ENCODE measurements at regions not wholly inside any gene's neighbourhood (a gene's known extent, or its start where the extent isn't known, plus 50 kb on each side); places are given as distances from the start of the nearest gene placed in this dataset.
"Not testable (repeated sequence)": the region's sequence is repeated elsewhere in the genome, so short reads cannot be mapped to it uniquely, and the experiment has no call there.

DNA sequence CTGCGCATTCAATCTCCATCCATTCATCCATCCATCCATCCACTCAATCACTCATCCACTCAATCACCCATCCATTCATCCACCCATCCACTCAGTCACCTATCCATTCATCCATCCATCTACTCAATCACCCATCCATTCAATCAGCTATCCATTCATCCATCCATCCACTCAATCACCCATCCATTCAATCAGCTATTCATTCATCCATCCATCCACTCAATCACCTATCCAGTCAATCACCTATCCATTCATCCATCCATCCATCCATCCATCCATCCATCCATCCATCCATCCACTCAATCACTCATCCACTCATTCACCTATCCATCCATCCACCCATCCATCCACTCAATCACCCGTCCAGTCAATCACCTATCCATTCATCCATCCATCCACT lies 115.4 kb upstream of the ZBTB40 start:
- intact Hi-C loops (cut with DNase I); ATAC-seq; DNase-seq (ENCODE audit: missing footprints): not testable (repeated sequence)

DNA sequence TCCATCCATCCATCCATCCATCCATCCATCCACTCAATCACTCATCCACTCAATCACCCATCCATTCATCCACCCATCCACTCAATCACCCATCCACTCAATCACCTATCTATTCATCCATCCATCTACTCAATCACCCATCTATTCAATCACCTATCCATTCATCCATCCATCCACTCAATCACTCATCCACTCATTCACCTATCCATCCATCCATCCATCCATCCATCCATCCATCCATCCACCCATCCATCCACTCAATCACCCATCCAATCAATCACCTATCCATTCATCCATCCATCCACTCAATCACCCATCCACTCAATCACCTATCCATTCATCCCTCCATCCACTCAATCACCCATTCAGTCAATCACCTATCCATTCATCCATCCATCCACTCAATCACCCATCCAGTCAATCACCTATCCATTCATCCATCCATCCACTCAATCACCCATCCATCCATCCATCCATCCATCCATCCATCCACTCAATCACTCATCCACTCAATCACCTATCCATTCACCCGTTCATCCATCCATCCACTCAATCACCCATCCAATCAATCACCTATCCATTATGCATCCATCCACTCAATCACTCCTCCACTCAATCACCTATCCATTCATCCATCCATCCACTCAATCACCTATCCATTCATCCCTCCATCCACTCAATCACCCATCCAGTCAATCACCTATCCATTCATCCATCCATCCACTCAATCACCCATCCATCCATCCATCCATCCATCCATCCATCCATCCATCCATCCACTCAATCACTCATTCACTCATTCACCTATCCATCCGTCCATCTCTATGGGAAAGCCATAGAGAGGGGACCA lies 114.7 kb upstream of the ZBTB40 start:
- ATAC-seq; intact Hi-C loops (cut with DNase I); DNase-seq (ENCODE audit: missing footprints): not testable (repeated sequence)

GRCh38 chr1:22338071-22338765 lies 113.4 kb upstream of the ZBTB40 start:
- intact Hi-C loops (cut with DNase I): no loop called here

DNA sequence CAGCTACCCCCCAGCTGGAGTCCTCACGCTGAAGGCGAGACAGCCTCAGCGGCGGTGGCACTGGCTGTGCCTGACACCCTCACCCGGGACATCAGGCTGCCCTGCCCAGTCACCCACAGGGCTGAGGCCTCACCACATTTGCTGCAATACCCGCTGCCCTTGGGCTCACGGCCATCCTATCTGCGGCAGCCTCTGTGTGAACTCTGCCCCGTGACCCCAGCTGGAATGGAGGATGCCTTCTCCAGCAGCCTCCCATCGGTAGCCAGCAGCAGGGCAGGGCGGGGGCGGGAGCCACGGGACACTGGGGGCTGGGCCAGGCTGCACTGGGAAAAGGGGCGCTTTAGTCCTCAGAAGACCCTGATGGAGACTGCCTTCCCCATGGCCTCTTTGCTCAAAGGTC lies 112.4 kb upstream of the ZBTB40 start:
- ATAC-seq: no peak

More at GRCh38 chr1:22338071-22338765, 113.4 kb upstream of the ZBTB40 start:
- no peak for DNase-seq (ENCODE audit: missing footprints)
- no peak for ATAC-seq

DNA sequence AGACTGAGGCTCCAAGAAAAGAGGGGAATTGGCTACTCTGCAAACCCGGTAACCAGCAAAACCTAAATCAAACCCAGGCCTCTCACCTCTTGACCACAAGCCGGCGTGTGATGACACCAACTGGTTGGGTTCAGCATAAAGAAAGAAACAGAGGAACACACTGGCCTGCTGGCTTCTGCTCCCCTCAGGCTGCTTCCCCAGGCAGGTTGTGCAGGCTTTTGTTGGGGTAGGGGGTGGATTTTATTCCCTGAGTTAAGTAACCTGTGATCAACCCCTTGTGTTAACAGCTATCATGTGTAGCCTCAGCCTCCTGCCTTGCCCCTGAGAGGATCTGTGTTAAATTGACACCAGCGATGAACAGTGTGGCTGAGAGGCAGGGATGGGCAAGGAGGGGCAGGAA lies 111.6 kb upstream of the ZBTB40 start:
- intact Hi-C loops (cut with DNase I): no loop called here
- ATAC-seq: no peak
- no peak for DNase-seq (ENCODE audit: missing footprints)

More for the DNA sequence above, 112.4 kb upstream of the ZBTB40 start:
- no peak for DNase-seq (ENCODE audit: missing footprints)
- intact Hi-C loops (cut with DNase I): no loop called here

DNA sequence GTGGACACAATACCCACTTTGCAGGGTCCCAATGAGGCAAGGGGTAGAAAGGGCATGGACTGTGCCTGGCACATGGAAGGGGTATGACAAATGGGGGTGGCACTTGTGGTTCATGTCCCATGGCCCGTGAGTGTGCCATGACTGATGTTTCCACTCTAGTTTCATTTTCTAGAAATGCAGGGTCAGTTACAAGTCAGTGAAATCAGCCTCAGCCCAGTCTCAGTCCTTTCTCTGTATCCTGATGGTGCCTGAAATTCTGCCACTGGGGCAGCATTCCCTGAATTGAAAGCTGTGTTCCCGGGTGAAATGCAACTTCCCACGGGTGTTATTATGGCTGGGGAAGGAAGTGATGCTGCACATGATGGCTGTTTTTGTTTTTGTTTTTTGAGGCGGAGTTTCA lies 110.8 kb upstream of the ZBTB40 start:
- ATAC-seq (no peak), DNase-seq (ENCODE audit: missing footprints) (no peak)
- intact Hi-C loops (cut with DNase I): no loop called here

DNA sequence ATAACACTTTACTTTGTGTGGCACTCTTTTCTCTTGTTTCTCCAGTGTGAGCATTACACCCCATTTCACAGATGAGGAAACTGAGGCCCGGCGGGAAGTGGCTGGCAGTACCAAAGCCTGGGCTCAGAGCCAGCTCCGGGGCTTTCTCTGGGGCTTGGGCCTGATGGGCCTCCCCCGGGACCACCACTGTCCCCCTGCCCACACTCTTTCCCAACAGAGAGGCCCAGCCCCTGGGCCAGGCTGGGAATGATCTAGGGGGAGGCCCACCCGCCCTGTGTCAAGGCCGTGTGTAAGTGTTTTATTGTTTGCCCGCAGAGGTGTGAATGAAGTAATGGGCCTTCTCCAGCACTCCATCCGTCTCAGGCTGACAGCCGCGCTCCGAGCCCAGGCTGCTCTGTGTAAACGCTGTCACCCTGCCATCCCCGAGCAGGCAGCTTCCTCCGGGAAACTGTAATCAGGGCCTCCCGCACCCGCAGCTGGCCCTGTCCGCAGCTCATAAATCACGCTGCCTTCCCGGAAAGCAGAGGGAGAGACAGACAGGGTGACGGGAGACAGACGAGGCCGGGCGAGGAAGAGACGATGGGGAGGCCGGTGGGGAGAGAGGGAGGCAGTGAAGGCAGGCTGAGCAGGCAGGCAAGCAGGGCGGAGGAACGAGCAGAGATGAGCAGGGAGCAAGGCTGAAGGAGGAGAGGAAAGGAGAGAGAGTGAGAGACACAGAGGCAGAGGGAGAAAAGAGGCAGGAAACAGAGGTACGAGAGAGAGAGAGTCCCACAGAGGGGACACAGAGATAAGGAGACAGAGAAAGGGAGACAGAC lies 109.7 kb upstream of the ZBTB40 start:
- DNase-seq (ENCODE audit: missing footprints): no peak
- intact Hi-C loops (cut with DNase I): no loop called here
- no peak for ATAC-seq

DNA sequence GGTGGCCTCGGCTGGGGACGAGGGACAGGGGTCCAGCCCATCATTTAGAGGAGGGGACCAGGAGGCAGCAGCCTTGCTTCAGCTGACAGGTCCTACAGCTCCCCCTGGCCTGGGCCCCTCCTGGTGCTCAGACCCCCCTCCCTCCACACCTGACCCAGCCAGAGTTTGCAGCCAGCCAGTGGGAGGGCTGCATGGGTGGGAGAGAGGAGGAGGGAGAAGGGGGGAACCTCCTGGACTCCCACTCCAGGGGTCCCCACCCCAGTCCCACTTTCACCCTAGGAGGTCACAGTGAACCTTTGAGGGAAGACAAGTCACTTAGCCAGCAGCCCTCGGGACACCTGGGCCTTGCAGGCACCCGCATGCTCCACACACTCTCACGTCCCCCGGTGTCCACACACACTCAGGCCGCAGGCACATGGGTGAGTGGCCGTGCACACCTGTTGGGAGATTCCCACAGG lies 108.9 kb upstream of the ZBTB40 start:
- intact Hi-C loops (cut with DNase I): no loop called here
- no peak for DNase-seq (ENCODE audit: missing footprints)
- no peak for ATAC-seq

DNA sequence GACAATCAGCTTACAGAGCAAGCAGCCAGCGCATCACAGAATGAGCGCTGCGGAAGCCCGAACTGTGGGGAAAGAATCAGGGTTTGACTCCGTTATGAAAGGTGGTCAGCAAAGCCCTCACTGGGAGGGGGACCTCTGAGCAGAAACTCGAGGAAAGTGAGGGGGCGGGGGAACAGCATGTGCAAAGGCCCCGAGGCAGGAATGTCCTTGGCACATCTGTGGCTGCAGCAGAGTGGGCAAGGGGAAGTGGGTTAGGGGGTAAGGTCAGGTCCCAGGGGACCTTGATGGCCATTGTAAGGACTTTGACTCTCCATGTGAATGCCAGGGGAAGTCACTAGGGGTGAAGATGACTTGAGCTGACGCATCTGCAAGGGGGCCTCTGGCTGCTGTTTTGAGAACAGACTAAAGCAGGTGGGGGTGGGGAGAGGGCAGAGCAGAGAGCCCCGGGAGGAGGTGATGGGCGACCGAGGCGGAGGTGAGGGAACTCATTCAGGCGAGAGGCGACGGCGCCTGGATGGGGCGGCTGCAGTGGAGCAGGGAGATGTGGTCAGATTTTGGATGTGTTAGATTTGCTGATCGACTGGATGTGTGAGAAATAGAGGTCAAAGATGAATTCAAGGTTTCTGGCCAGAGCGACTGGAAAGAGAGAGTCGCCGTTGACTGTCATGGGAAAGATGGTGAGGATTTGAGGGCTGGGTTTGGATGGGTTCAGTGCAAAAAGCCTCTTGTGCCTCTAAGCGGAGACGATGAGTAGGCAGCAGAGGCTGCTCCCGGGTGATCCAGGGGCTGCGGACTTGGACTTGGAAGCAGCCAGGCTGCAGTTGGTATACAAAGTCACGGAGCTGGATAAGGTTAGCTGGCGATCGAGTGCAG lies 108.0 kb upstream of the ZBTB40 start:
- DNase-seq (ENCODE audit: missing footprints) (no peak), ATAC-seq (no peak)
- intact Hi-C loops (cut with DNase I): no loop called here

GRCh38 chr1:22344329-22344630 lies 107.4 kb upstream of the ZBTB40 start:
- no peak for DNase-seq (ENCODE audit: missing footprints)
- intact Hi-C loops (cut with DNase I): no loop called here
- no peak for ATAC-seq

- ATAC-seq: no peak
- DNase-seq (ENCODE audit: missing footprints): no peak
- intact Hi-C loops (cut with DNase I): no loop called here
Observed at GRCh38 chr1:22344851-22345560, 106.6 kb upstream of the ZBTB40 start.

- DNase-seq (ENCODE audit: missing footprints) (no peak), ATAC-seq (no peak)
- intact Hi-C loops (cut with DNase I): no loop called here
Observed at GRCh38 chr1:22347854-22348760, 103.5 kb upstream of the ZBTB40 start.

- no peak for DNase-seq (ENCODE audit: missing footprints)
- intact Hi-C loops (cut with DNase I): no loop called here
- ATAC-seq: no peak
Observed at GRCh38 chr1:22349362-22350043, 102.1 kb upstream of the ZBTB40 start.

DNA sequence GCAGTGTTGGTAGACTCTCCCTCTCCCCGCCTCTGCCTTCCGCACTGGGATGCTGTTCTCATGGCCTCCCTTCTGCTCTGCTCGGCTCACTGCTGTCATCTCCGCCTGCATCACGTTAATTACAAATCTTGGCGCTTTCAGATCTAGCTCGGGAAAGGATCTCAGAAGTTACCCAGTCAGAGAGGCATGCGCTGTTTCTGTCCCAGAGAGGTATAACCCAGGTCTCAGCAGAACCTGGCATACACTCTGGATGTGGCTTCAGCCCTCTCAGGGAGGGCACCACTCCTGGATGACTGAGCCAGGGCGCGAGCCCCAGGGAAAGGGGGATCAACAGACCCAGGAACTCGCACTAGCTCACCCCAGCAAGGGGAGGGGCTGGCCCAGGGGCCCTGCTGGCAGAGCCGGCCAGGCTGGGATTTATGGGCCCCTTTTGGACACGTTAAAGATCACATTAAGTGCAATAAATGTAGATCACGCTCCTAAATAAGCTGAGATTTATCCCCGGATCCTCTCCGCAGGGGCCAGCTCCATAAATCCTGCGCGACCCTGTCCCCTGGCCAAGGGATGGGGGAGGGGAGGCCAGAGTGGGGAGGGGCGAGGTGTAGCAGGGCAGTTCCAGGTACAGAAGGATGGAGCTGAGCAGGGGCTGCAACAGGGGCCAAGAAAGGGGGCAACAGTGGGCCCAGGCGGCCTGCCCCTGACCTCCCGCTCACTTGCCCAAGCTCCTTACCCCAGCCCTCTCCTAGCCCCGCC lies 101.3 kb upstream of the ZBTB40 start:
- ATAC-seq: no peak
- no peak for DNase-seq (ENCODE audit: missing footprints)
- intact Hi-C loops (cut with DNase I): no loop called here

DNA sequence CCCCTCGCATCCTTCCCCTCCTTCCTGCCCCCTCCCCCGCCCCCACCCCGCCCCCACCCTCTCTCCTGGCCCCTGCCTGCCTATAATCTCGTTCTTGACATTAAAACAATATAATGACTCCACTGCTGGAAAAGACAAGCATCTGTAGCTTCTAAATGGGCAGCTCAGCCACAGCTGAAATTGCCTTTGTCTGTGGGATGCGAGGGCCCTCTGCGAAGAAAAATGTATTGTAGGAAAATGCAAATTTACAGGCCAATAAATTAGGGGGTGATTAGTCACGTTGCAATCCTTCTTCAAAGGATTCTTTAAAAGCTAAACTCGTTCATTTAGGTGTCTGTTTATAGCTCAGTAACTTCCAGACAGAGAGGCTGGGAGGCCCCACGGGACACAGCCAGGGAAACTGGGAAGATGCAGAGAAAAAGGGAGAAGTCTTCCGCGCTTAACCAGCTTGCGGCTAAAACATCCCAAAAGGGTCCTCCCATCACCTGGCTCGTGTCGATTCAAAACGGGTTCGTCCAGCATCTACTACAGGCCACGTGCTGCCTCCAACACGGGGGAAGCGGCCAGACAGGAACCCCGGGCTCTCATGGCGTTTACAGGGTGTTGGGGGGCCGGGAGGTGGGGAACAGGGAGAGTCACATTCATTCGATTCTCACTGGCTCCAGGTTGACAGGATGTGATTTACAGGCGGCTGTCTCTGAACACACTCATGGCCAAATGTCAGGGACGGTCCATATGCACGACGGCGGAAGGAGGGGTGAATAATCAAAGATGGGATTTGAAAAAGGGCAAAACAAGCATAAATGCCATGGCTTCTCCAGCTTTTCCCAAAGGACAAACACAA lies 100.5 kb upstream of the ZBTB40 start:
- intact Hi-C loops (cut with DNase I): no loop called here
- DNase-seq (ENCODE audit: missing footprints) (no peak), ATAC-seq (no peak)

All from Right ventricle myocardium inferior (tissue), 1 donor.